DOHH2 (cell line): ENCODE measurements at regions not wholly inside any gene's neighbourhood (a gene's known extent, or its start where the extent isn't known, plus 50 kb on each side); places are given as distances from the start of the nearest gene placed in this dataset.
"Not testable (repeated sequence)": the region's sequence is repeated elsewhere in the genome, so short reads cannot be mapped to it uniquely, and the experiment has no call there.

Experiments used
- H3F3A ChIP-seq: fragments of 200-600 bp; sonication (generic), shearing (Covaris generic); 2 replicates; pipeline ENCODE4 v1.6.0; 2016; ENCODE audit warnings: antibody characterized with exemption, mild to moderate bottlenecking; ENCODE audit not compliant: control insufficient read depth, insufficient read depth
- H3K27ac ChIP-seq: fragments of 200-600 bp; sonication (generic); 2 replicates; pipeline ENCODE4 v1.5.1; 2014; ENCODE audit warnings: low read depth, mild to moderate bottlenecking, low read length, moderate library complexity
- H3K27me3 ChIP-seq: fragments of 200-600 bp; sonication (generic); 2 replicates; pipeline ENCODE4 v1.6.1; 2014; ENCODE audit warnings: mild to moderate bottlenecking, low read length, mixed read lengths; ENCODE audit not compliant: control insufficient read depth
- H3K36me3 ChIP-seq: fragments of 200-600 bp; sonication (generic); 2 replicates; pipeline ENCODE4 v1.6.1; 2014; ENCODE audit warnings: mild to moderate bottlenecking, low read length, moderate library complexity, mixed read lengths; ENCODE audit not compliant: control insufficient read depth
- H3K4me1 ChIP-seq: fragments of 200-600 bp; sonication (generic); 2 replicates; pipeline ENCODE4 v1.6.1; 2014; ENCODE audit warnings: mild to moderate bottlenecking, low read length, mixed read lengths; ENCODE audit not compliant: control insufficient read depth
- H3K4me2 ChIP-seq: fragments of 200-600 bp; sonication (generic); 2 replicates; pipeline ENCODE4 v1.6.0; 2014; ENCODE audit warnings: mild to moderate bottlenecking, low read length, moderate library complexity
- H3K4me3 ChIP-seq: fragments of 200-600 bp; sonication (generic); 2 replicates; pipeline ENCODE4 v1.5.1; 2014; ENCODE audit warnings: mild to moderate bottlenecking, low read length, mixed read lengths
- H3K79me2 ChIP-seq: fragments of 200-600 bp; sonication (generic); 2 replicates; pipeline ENCODE4 v1.6.1; 2014; ENCODE audit warnings: mild to moderate bottlenecking, low read length, mixed read lengths; ENCODE audit not compliant: control insufficient read depth
- H3K9me2 ChIP-seq: fragments of 200-600 bp; sonication (generic); replicated peaks from 2 replicates; pipeline ENCODE4 v1.6.1; 2014; ENCODE audit warnings: mild to moderate bottlenecking, low read length, mixed read lengths; ENCODE audit not compliant: control insufficient read depth
- H3K9me3 ChIP-seq: fragments of 200-600 bp; sonication (generic); 2 replicates; pipeline ENCODE4 v1.6.1; 2014; ENCODE audit warnings: antibody characterized with exemption, low read length, mixed read lengths; ENCODE audit not compliant: control insufficient read depth, insufficient read depth
- H4K20me1 ChIP-seq: fragments of 200-600 bp; sonication (generic); 2 replicates; pipeline ENCODE4 v1.6.0; 2014; ENCODE audit warnings: low read depth, mild to moderate bottlenecking, antibody characterized with exemption, low read length, moderate library complexity; ENCODE audit not compliant: control insufficient read depth, insufficient read depth
- EZH2phosphoT487 ChIP-seq: fragments of 200-600 bp; sonication (generic); IDR thresholded peaks from 2 replicates; pipeline ENCODE4 v1.6.1; 2017; ENCODE audit warnings: borderline replicate concordance, mild to moderate bottlenecking, antibody characterized with exemption, low read length, moderate library complexity, mixed read lengths
- TF ChIP-seq, protein P1 (sequence below): fragments of 200-600 bp; sonication (generic); IDR thresholded peaks from one replicate; pipeline ENCODE4 v1.5.1; 2014; ENCODE audit warnings: antibody characterized with exemption, mild to moderate bottlenecking, low read depth, low read length; ENCODE audit not compliant: poor library complexity, severe bottlenecking

- not testable (repeated sequence) for H3K4me1 ChIP-seq
Measured at GRCh38 chr15:77883012-77883411, 194.5 kb downstream of the TBC1D2B start.

DNA sequence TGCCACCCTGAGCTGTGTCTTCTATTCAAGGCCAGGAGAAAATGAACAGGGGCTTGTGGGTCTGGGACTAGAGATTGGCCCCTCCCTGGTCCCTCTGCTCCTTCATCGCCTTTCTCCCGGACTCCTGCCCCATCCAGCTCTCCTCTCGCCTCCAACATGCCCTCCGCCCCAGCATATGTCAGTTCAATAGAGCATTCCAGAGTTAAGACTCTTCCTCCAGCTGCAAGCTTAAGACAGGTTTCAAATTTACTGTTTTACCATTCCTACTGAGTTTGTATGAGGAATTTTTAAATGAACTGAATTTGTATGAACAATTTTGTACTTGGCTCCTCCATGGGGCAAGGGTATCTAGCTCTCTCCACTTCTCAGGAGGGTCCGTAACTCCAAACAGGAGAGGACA, 195.6 kb downstream of the TBC1D2B start:
- H3K27me3 ChIP-seq: no peaks in the 10 kb centered on the region
- no peaks in the 10 kb centered on the region for H3F3A ChIP-seq
- TF ChIP-seq, protein P1, sequence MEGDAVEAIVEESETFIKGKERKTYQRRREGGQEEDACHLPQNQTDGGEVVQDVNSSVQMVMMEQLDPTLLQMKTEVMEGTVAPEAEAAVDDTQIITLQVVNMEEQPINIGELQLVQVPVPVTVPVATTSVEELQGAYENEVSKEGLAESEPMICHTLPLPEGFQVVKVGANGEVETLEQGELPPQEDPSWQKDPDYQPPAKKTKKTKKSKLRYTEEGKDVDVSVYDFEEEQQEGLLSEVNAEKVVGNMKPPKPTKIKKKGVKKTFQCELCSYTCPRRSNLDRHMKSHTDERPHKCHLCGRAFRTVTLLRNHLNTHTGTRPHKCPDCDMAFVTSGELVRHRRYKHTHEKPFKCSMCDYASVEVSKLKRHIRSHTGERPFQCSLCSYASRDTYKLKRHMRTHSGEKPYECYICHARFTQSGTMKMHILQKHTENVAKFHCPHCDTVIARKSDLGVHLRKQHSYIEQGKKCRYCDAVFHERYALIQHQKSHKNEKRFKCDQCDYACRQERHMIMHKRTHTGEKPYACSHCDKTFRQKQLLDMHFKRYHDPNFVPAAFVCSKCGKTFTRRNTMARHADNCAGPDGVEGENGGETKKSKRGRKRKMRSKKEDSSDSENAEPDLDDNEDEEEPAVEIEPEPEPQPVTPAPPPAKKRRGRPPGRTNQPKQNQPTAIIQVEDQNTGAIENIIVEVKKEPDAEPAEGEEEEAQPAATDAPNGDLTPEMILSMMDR: no peak
- no peak for TF ChIP-seq EZH2phosphoT487
- H3K4me2 ChIP-seq: no peak overlapping the region
- H3K36me3 ChIP-seq: no peaks in the 10 kb centered on the region
- H3K9me3 ChIP-seq: no peaks in the 10 kb centered on the region
- no peaks in the 10 kb centered on the region for H3K79me2 ChIP-seq
- no peaks in the 10 kb centered on the region; the same call in 1 of the 2 replicates for H3K4me1 ChIP-seq
- no peaks in the 10 kb centered on the region for H4K20me1 ChIP-seq
- H3K9me2 ChIP-seq: no peaks in the 10 kb centered on the region
- H3K4me3 ChIP-seq: no peak overlapping the region
- no peak overlapping the region for H3K27ac ChIP-seq

More at GRCh38 chr15:77883012-77883411, 194.5 kb downstream of the TBC1D2B start:
- not testable (repeated sequence) for H3K9me3 ChIP-seq, H4K20me1 ChIP-seq, H3K79me2 ChIP-seq, H3K4me3 ChIP-seq, H3K27ac ChIP-seq, H3K27me3 ChIP-seq, H3K4me2 ChIP-seq, H3K36me3 ChIP-seq, H3F3A ChIP-seq, H3K9me2 ChIP-seq

DNA sequence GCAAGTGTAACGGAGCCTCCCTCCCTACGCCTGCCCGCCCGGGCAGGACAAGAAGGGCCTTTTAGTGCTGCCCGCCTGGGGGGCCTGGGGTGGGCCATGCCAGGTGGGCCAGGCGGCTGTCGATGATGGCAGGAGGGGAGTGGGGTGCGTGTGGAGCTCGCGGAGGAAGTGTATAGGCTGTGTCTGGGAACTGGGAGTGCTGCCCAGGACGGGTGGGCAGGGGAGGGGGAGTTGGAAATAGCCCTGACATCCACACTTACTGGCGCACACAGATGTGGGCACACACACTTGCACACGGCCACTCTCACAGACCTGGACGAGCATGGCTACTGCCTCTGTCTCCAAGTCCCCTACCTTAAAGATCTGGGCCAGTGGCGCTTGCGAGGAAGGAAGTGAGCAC, 196.0 kb downstream of the TBC1D2B start:
- not testable (repeated sequence) for H4K20me1 ChIP-seq, H3K9me2 ChIP-seq, H3K27me3 ChIP-seq, H3K4me3 ChIP-seq, H3K4me2 ChIP-seq, H3K4me1 ChIP-seq, H3K36me3 ChIP-seq, H3F3A ChIP-seq, H3K9me3 ChIP-seq, H3K79me2 ChIP-seq, H3K27ac ChIP-seq

DNA sequence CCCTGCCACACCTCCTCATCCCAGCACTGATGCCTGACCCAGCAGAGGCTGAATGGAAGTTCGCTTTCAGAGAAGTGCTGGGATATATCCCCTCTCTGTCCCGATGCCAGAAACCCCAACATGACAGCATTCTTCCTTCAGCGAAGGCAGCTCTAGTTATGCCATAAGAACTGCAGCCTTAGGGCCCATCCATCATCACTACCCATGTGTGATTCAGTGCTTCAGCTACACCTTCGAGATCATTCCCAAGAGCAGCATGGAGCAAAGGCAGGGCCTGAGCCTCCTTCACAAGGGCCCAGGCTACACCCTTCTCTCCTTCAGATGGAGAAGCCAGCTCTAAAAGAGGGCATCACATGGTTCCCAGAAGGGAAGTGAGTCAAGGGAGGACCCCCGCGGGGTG, 198.0 kb downstream of the TBC1D2B start:
- not testable (repeated sequence) for H3K4me2 ChIP-seq, H3K9me2 ChIP-seq, H4K20me1 ChIP-seq, H3K27ac ChIP-seq, H3F3A ChIP-seq, H3K36me3 ChIP-seq, H3K4me3 ChIP-seq, H3K4me1 ChIP-seq, H3K9me3 ChIP-seq, H3K79me2 ChIP-seq, H3K27me3 ChIP-seq

DNA sequence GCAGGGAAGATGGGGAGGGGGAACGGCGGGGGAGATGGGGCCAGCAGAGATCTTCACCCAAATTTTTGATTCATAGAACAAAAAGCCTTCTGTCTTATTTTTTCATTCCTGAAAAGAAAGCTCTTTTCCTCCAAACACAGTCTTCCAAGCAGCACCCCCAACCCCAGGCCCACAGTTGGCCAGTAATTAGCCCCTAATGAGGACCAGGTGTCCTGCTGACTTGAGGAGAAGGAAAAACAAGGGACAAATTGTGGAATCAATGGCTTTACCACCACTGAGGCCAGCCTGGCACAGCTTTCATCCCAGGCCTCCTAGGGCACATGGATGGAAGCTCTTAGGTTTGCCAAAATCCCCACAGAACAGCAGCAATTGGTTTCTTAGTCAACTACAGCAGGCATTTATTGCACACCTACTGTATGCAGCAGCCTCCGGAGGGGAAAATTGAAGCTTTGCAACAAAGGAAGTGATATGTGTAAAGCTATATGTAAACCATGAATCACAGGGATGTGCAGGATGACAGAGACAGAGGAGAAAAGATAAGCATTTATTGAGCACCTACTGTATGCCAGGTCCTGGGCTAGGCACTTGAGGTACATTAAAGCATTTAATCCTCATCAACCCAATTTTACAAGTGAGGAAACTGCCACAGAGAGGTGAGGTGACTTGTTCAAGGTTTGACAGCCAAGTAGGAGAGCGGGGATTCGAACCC, 199.5 kb downstream of the TBC1D2B start:
- no peak overlapping the region for H3K4me2 ChIP-seq
- H3K79me2 ChIP-seq: no peaks in the 10 kb centered on the region
- no peaks in the 10 kb centered on the region for H3F3A ChIP-seq
- H3K9me2 ChIP-seq: no peaks in the 10 kb centered on the region
- H3K36me3 ChIP-seq: no peaks in the 10 kb centered on the region
- H4K20me1 ChIP-seq: no peaks in the 10 kb centered on the region
- no peak overlapping the region for H3K4me3 ChIP-seq
- no peaks in the 10 kb centered on the region for H3K9me3 ChIP-seq
- no peaks in the 10 kb centered on the region for H3K27me3 ChIP-seq
- H3K27ac ChIP-seq: no peak overlapping the region
- H3K4me1 ChIP-seq: no peaks in the 10 kb centered on the region
- TF ChIP-seq, protein P1: no peak
- TF ChIP-seq EZH2phosphoT487: no peak

DNA sequence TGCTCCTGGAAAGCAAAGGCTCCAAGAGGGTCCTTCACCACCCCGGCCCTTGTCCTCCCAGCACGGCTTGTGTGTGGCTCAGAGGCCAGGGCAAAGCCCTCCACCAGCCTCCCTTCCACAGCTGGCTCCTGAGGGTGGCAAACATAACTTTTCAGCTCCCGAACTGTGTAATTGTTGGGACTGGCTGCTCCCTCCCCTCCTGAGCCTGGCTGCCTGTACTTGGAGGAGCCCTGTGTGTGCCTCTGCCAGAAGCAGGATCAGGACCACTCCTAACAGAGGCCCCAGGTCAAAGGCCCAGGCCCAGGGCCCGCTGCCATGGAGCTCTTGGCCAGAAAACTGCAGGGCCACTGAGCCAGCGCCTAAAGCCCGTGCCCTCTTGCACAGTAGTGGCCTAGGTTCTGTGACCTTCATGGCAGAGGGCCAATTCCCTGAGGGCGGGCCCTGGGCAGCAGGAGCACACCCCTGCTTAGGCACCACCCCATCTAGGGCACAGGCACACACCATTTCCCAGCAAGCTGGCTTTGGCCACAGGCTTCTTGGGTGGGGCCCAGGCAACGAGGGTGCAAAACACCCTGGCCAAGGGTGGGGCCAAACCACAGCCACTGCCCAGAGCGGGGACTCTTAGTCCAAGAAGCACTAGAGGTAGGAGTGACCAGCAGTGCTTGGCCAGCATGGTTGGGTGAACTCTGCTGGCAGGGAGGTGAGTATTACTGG, 201.2 kb downstream of the TBC1D2B start:
- not testable (repeated sequence) for H4K20me1 ChIP-seq, H3K4me3 ChIP-seq, H3K36me3 ChIP-seq, H3K79me2 ChIP-seq, H3F3A ChIP-seq, H3K27ac ChIP-seq, H3K9me3 ChIP-seq, H3K27me3 ChIP-seq, H3K4me1 ChIP-seq, H3K9me2 ChIP-seq, H3K4me2 ChIP-seq
